ENCODE measurements at regions not wholly inside any gene's neighbourhood (a gene's known extent, or its start where the extent isn't known, plus 50 kb on each side); places are given as distances from the start of the nearest gene placed in this dataset.

DNA sequence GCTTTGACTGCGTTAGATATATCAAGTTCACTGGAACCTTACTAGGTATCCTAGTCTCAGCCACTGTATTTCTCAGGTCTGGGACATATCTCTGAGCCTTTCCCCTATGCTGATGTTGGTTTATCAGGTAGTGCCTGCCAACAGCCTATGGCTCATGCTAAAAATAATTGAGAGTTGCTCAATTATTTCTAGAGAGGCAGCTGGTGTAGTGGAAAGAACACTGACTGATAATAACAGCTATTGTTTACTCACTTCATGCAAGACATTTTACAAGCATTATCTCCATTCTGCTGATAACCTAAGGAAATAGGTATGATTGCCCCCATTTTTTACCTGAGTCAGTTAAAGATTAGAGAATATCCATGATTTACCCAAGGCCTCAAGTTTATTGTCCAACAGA, 231.4 kb downstream of the LRRN1 start:
- Histone ChIP-seq H4K20me1 (ENCODE audit: insufficient read depth) (no peaks in the 10 kb centered on the region), H3K9ac (no peak overlapping the region), H2AFZ (no peak overlapping the region), H3F3A (ENCODE audit: insufficient read depth) (no peaks in the 10 kb centered on the region), H3K4me3 (no peak overlapping the region), H3K36me3 (ENCODE audit: low read depth) (no peaks in the 10 kb centered on the region), H3K4me1 (ENCODE audit: insufficient read depth) (no peaks in the 10 kb centered on the region), H3K4me2 (ENCODE audit: unreplicated experiment) (no peak overlapping the region), H3K27me3 (replicated peaks; ENCODE audit: insufficient read depth) (no peaks in the 10 kb centered on the region), H3K27ac (no peak overlapping the region), H3K9me2 (ENCODE audit: insufficient read depth) (no peaks in the 10 kb centered on the region), H3K9me3 (ENCODE audit: low read depth) (no peaks in the 10 kb centered on the region), H3K79me2 (ENCODE audit: insufficient read depth) (no peaks in the 10 kb centered on the region)
- no peak for TF ChIP-seq EZH2 (IDR thresholded peaks at IDR 0.05; ENCODE audit: insufficient read depth, poor library complexity, severe bottlenecking)
- no peak for TF ChIP-seq EZH2phosphoT487 (IDR thresholded peaks at IDR 0.05; ENCODE audit: insufficient read depth, low read depth)
- 69 to 96% methylated on average over 1 of the region's 1 CpG for WGBS, 2 experiments (ENCODE audit: low coverage in 1 of 2, low lambda C conversion rate in 2 of 2, missing lambda C conversion rate in 2 of 2)
- in situ Hi-C loops (cut with MboI): no loop called here
- DNase-seq: no peak

DNA sequence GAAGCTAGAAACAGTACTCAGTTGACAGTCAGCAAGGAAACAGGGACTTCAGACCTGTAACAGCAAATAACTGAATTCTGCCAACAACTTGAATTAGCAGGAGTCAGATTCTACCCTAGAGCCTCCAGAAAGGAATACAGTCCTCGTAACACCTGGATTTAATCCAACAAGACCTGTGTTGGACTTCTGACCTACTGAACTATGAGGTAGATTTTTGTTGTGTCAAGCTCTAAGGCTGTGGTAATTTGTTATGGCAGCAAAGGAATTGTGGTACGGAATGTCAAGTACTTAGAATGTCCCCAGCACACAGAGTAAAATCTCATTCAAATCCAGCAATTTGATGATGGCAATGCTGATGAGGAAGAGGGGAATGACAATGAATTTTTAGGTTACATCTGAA, 234.1 kb downstream of the LRRN1 start:
- no peaks in the 10 kb centered on the region for H3K9me2 ChIP-seq (ENCODE audit: insufficient read depth)
- no peak overlapping the region for H3K4me3 ChIP-seq
- in situ Hi-C loops (cut with MboI): no loop called here
- no peaks in the 10 kb centered on the region for H3K36me3 ChIP-seq (ENCODE audit: low read depth)
- TF ChIP-seq EZH2 (IDR thresholded peaks at IDR 0.05; ENCODE audit: insufficient read depth, poor library complexity, severe bottlenecking): no peak
- TF ChIP-seq EZH2phosphoT487 (IDR thresholded peaks at IDR 0.05; ENCODE audit: insufficient read depth, low read depth): no peak
- H2AFZ ChIP-seq: no peak overlapping the region
- no peaks in the 10 kb centered on the region for H3K4me1 ChIP-seq (ENCODE audit: insufficient read depth)
- no peak overlapping the region for H3K4me2 ChIP-seq (ENCODE audit: unreplicated experiment)
- DNase-seq: no peak
- no peak overlapping the region for H3K9ac ChIP-seq
- WGBS, 2 experiments (ENCODE audit: low coverage in 1 of 2, low lambda C conversion rate in 2 of 2, missing lambda C conversion rate in 2 of 2): 36 to 45% methylated on average over 2 of the region's 2 CpGs
- no peaks in the 10 kb centered on the region for H3K79me2 ChIP-seq (ENCODE audit: insufficient read depth)
- no peaks in the 10 kb centered on the region for H3K27me3 ChIP-seq (replicated peaks; ENCODE audit: insufficient read depth)
- H3K9me3 ChIP-seq (ENCODE audit: low read depth): no peaks in the 10 kb centered on the region
- H3K27ac ChIP-seq: no peak overlapping the region
- H4K20me1 ChIP-seq (ENCODE audit: insufficient read depth): no peaks in the 10 kb centered on the region
- no peaks in the 10 kb centered on the region for H3F3A ChIP-seq (ENCODE audit: insufficient read depth)

DNA sequence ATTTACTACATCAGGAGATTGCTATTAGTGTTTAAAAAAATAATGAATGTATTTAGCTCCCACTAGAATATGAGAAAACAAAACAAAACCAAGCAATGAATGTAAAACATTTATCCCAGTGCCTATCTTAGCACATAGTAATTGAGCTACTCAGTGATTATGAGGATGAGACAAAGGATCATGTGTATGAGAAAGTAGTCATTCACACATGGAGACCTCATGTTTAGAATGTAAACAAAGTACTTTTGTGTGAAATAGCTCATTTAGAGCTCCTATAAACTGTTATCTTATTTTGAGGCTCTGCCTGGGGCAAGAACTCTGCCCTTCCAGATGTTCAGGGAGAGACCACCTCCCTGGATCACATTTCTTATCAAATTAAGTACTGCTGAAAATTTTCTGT, 236.8 kb downstream of the LRRN1 start:
- DNase-seq: no peak
- Histone ChIP-seq H3K36me3 (ENCODE audit: low read depth) (no peaks in the 10 kb centered on the region), H3K4me1 (ENCODE audit: insufficient read depth) (no peaks in the 10 kb centered on the region), H2AFZ (no peak overlapping the region), H3K79me2 (ENCODE audit: insufficient read depth) (no peaks in the 10 kb centered on the region), H3F3A (ENCODE audit: insufficient read depth) (no peaks in the 10 kb centered on the region), H3K9me2 (ENCODE audit: insufficient read depth) (no peaks in the 10 kb centered on the region), H3K27ac (no peak overlapping the region), H3K4me3 (no peak overlapping the region), H3K27me3 (replicated peaks; ENCODE audit: insufficient read depth) (no peaks in the 10 kb centered on the region), H3K9me3 (ENCODE audit: low read depth) (no peaks in the 10 kb centered on the region), H3K4me2 (ENCODE audit: unreplicated experiment) (no peak overlapping the region), H3K9ac (no peak overlapping the region), H4K20me1 (ENCODE audit: insufficient read depth) (no peaks in the 10 kb centered on the region)
- in situ Hi-C loops (cut with MboI): no loop called here
- TF ChIP-seq EZH2 (IDR thresholded peaks at IDR 0.05; ENCODE audit: insufficient read depth, poor library complexity, severe bottlenecking): no peak
- TF ChIP-seq EZH2phosphoT487 (IDR thresholded peaks at IDR 0.05; ENCODE audit: insufficient read depth, low read depth): no peak

DNA sequence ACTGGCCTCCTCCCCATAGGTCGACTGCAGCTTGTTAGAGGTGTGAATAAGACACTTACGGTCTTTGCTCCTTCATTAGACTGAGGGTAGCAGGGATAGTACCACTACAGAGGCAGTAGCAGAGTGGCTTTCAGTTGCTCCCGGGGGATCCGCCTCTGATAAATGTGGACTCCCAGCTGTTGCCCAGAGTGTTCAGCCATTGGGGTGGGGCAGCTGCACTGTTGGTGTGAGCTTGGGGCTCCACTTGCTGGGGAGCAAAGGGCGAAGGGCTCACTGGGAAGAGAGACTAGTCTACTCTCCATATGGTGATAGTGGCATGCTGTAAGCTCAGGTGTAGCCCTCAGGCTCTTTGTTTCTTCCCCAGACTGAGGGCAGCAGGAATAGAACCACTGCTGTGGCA, 239.1 kb downstream of the LRRN1 start:
- Histone ChIP-seq H3K9ac (no peak overlapping the region), H3K27me3 (replicated peaks; ENCODE audit: insufficient read depth) (no peaks in the 10 kb centered on the region), H3K9me3 (ENCODE audit: low read depth) (no peaks in the 10 kb centered on the region), H3K4me1 (ENCODE audit: insufficient read depth) (no peaks in the 10 kb centered on the region), H3F3A (ENCODE audit: insufficient read depth) (no peaks in the 10 kb centered on the region), H4K20me1 (ENCODE audit: insufficient read depth) (no peaks in the 10 kb centered on the region), H3K79me2 (ENCODE audit: insufficient read depth) (no peaks in the 10 kb centered on the region), H2AFZ (no peak overlapping the region), H3K4me3 (no peak overlapping the region), H3K27ac (no peak overlapping the region), H3K36me3 (ENCODE audit: low read depth) (no peaks in the 10 kb centered on the region), H3K4me2 (ENCODE audit: unreplicated experiment) (no peak overlapping the region), H3K9me2 (ENCODE audit: insufficient read depth) (no peaks in the 10 kb centered on the region)
- no peak for TF ChIP-seq EZH2 (IDR thresholded peaks at IDR 0.05; ENCODE audit: insufficient read depth, poor library complexity, severe bottlenecking)
- no peak for TF ChIP-seq EZH2phosphoT487 (IDR thresholded peaks at IDR 0.05; ENCODE audit: insufficient read depth, low read depth)
- WGBS, 2 experiments (ENCODE audit: low coverage in 1 of 2, low lambda C conversion rate in 2 of 2, missing lambda C conversion rate in 2 of 2): 53 to 67% methylated on average over 5 of the region's 5 CpGs
- no peak for DNase-seq
- in situ Hi-C loops (cut with MboI): no loop called here

DNA sequence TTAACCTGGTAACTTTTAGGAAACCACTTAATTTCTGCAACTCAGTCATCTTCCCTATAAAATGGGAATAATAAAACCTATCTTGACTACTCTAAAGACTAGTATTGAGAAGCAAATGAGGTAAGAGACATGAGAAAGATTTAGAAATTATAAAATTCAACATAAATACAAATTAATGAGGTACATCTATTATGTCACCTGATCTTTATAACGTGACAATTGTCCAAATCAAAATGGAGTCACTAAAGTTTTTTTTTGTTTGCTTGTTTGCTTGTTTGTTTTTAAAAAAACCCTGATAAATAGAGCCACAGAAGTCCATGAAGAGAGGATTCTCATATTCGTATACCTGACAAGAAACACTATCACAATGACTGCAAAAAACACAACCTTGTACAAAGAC, 242.8 kb downstream of the LRRN1 start:
- no peak for DNase-seq
- Histone ChIP-seq H3K27ac (no peak overlapping the region), H3K27me3 (replicated peaks; ENCODE audit: insufficient read depth) (no peaks in the 10 kb centered on the region), H3K4me2 (ENCODE audit: unreplicated experiment) (no peak overlapping the region), H3K79me2 (ENCODE audit: insufficient read depth) (no peaks in the 10 kb centered on the region), H2AFZ (no peak overlapping the region), H3K4me3 (no peak overlapping the region), H3K9ac (no peak overlapping the region), H3K9me2 (ENCODE audit: insufficient read depth) (no peaks in the 10 kb centered on the region), H3K4me1 (ENCODE audit: insufficient read depth) (no peaks in the 10 kb centered on the region), H3F3A (ENCODE audit: insufficient read depth) (no peaks in the 10 kb centered on the region), H4K20me1 (ENCODE audit: insufficient read depth) (no peaks in the 10 kb centered on the region), H3K36me3 (ENCODE audit: low read depth) (no peaks in the 10 kb centered on the region), H3K9me3 (ENCODE audit: low read depth) (no peaks in the 10 kb centered on the region)
- 67 to 68% methylated on average over 2 of the region's 2 CpGs for WGBS, 2 experiments (ENCODE audit: low coverage in 1 of 2, low lambda C conversion rate in 2 of 2, missing lambda C conversion rate in 2 of 2)
- in situ Hi-C loops (cut with MboI): no loop called here
- no peak for TF ChIP-seq EZH2 (IDR thresholded peaks at IDR 0.05; ENCODE audit: insufficient read depth, poor library complexity, severe bottlenecking)

Measured in GM23248 (cell line).